ENCODE measurements at regions not wholly inside any gene's neighbourhood (a gene's known extent, or its start where the extent isn't known, plus 50 kb on each side); places are given as distances from the start of the nearest gene placed in this dataset.

GRCh38 chr4:154961263-154961662, 180.2 kb downstream of the RBM46 start:
- H3K9me3 ChIP-seq (ENCODE audit: low read depth, low read length), result no peaks in the 10 kb centered on the region
- H3K36me3 ChIP-seq (ENCODE audit: insufficient read depth, low read length), result no peaks in the 10 kb centered on the region
- no peak overlapping the region for H3K27ac ChIP-seq
- H3K9ac ChIP-seq (ENCODE audit: insufficient read length), result no peak overlapping the region
- TF ChIP-seq FOXP2 (optimal IDR thresholded peaks at IDR 0.05; ENCODE audit: control extremely low read depth, extremely low read length, insufficient read depth) (no peak), EZH2 (IDR thresholded peaks at IDR 0.05) (no peak), POLR2AphosphoS5 (IDR thresholded peaks at IDR 0.05; ENCODE audit: borderline replicate concordance, low read depth, low read length) (no peak)
- DNase-seq (ENCODE audit: low read depth, low spot score), result no peak
- H3K4me3 ChIP-seq, result no peak overlapping the region

GRCh38 chr4:154973244-154974035, 192.4 kb downstream of the RBM46 start:
- Histone ChIP-seq H3K9me3 (ENCODE audit: low read depth, low read length) (no peaks in the 10 kb centered on the region), H3K27ac (no peak overlapping the region), H3K36me3 (ENCODE audit: insufficient read depth, low read length) (no peaks in the 10 kb centered on the region), H3K9ac (ENCODE audit: insufficient read length) (no peak overlapping the region), H3K4me3 (no peak overlapping the region)
- TF ChIP-seq POLR2AphosphoS5 (IDR thresholded peaks at IDR 0.05; ENCODE audit: borderline replicate concordance, low read depth, low read length) (no peak), FOXP2 (optimal IDR thresholded peaks at IDR 0.05; ENCODE audit: control extremely low read depth, extremely low read length, insufficient read depth) (no peak), EZH2 (IDR thresholded peaks at IDR 0.05) (no peak)
- no peak for DNase-seq (ENCODE audit: low read depth, low spot score)

- TF ChIP-seq EZH2 (IDR thresholded peaks at IDR 0.05), result no peak
- no peak for TF ChIP-seq FOXP2 (optimal IDR thresholded peaks at IDR 0.05; ENCODE audit: control extremely low read depth, extremely low read length, insufficient read depth)
- no peak for TF ChIP-seq POLR2AphosphoS5 (IDR thresholded peaks at IDR 0.05; ENCODE audit: borderline replicate concordance, low read depth, low read length)
- Histone ChIP-seq H3K9ac (ENCODE audit: insufficient read length) (no peak overlapping the region), H3K27ac (no peak overlapping the region), H3K9me3 (ENCODE audit: low read depth, low read length) (no peaks in the 10 kb centered on the region), H3K36me3 (ENCODE audit: insufficient read depth, low read length) (no peaks in the 10 kb centered on the region), H3K4me3 (no peak overlapping the region)
- no peak for DNase-seq (ENCODE audit: low read depth, low spot score)
Measured at GRCh38 chr4:154977228-154977627, 196.2 kb downstream of the RBM46 start.

- no peak overlapping the region for H3K9ac ChIP-seq (ENCODE audit: insufficient read length)
- no peak overlapping the region for H3K27ac ChIP-seq
- H3K4me3 ChIP-seq, result no peak overlapping the region
- no peaks in the 10 kb centered on the region for H3K9me3 ChIP-seq (ENCODE audit: low read depth, low read length)
- DNase-seq (ENCODE audit: low read depth, low spot score), result peak; percentile 14
- no peaks in the 10 kb centered on the region for H3K36me3 ChIP-seq (ENCODE audit: insufficient read depth, low read length)
- TF ChIP-seq POLR2AphosphoS5 (IDR thresholded peaks at IDR 0.05; ENCODE audit: borderline replicate concordance, low read depth, low read length) (no peak), FOXP2 (optimal IDR thresholded peaks at IDR 0.05; ENCODE audit: control extremely low read depth, extremely low read length, insufficient read depth) (peak; percentile 20), EZH2 (IDR thresholded peaks at IDR 0.05) (no peak)
Measured at GRCh38 chr4:154982187-154983047, 201.3 kb downstream of the RBM46 start.

- Histone ChIP-seq H3K36me3 (ENCODE audit: insufficient read depth, low read length) (no peaks in the 10 kb centered on the region), H3K9me3 (ENCODE audit: low read depth, low read length) (no peaks in the 10 kb centered on the region), H3K9ac (ENCODE audit: insufficient read length) (no peak overlapping the region), H3K4me3 (no peak overlapping the region), H3K27ac (no peak overlapping the region)
- no peak for DNase-seq (ENCODE audit: low read depth, low spot score)
- TF ChIP-seq FOXP2 (optimal IDR thresholded peaks at IDR 0.05; ENCODE audit: control extremely low read depth, extremely low read length, insufficient read depth) (no peak), EZH2 (IDR thresholded peaks at IDR 0.05) (no peak), POLR2AphosphoS5 (IDR thresholded peaks at IDR 0.05; ENCODE audit: borderline replicate concordance, low read depth, low read length) (no peak)
Measured at GRCh38 chr4:154983714-154984113, 202.6 kb downstream of the RBM46 start.

GRCh38 chr4:154984148-154984547, 203.1 kb downstream of the RBM46 start:
- TF ChIP-seq POLR2AphosphoS5 (IDR thresholded peaks at IDR 0.05; ENCODE audit: borderline replicate concordance, low read depth, low read length), result no peak
- TF ChIP-seq EZH2 (IDR thresholded peaks at IDR 0.05), result no peak
- TF ChIP-seq FOXP2 (optimal IDR thresholded peaks at IDR 0.05; ENCODE audit: control extremely low read depth, extremely low read length, insufficient read depth), result no peak
- Histone ChIP-seq H3K4me3 (no peak overlapping the region), H3K9ac (ENCODE audit: insufficient read length) (no peak overlapping the region), H3K36me3 (ENCODE audit: insufficient read depth, low read length) (no peaks in the 10 kb centered on the region), H3K27ac (no peak overlapping the region), H3K9me3 (ENCODE audit: low read depth, low read length) (no peaks in the 10 kb centered on the region)
- DNase-seq (ENCODE audit: low read depth, low spot score), result no peak

GRCh38 chr4:154984616-154985015, 203.5 kb downstream of the RBM46 start:
- Histone ChIP-seq H3K27ac (no peak overlapping the region), H3K9me3 (ENCODE audit: low read depth, low read length) (no peaks in the 10 kb centered on the region), H3K9ac (ENCODE audit: insufficient read length) (no peak overlapping the region), H3K36me3 (ENCODE audit: insufficient read depth, low read length) (no peaks in the 10 kb centered on the region), H3K4me3 (no peak overlapping the region)
- DNase-seq (ENCODE audit: low read depth, low spot score), result no peak
- no peak for TF ChIP-seq POLR2AphosphoS5 (IDR thresholded peaks at IDR 0.05; ENCODE audit: borderline replicate concordance, low read depth, low read length)
- no peak for TF ChIP-seq FOXP2 (optimal IDR thresholded peaks at IDR 0.05; ENCODE audit: control extremely low read depth, extremely low read length, insufficient read depth)
- no peak for TF ChIP-seq EZH2 (IDR thresholded peaks at IDR 0.05)

GRCh38 chr4:154985673-154986072, 204.6 kb downstream of the RBM46 start:
- no peak overlapping the region for H3K9ac ChIP-seq (ENCODE audit: insufficient read length)
- H3K4me3 ChIP-seq, result no peak overlapping the region
- H3K36me3 ChIP-seq (ENCODE audit: insufficient read depth, low read length), result no peaks in the 10 kb centered on the region
- no peak for DNase-seq (ENCODE audit: low read depth, low spot score)
- H3K27ac ChIP-seq, result no peak overlapping the region
- no peaks in the 10 kb centered on the region for H3K9me3 ChIP-seq (ENCODE audit: low read depth, low read length)
- no peak for TF ChIP-seq EZH2 (IDR thresholded peaks at IDR 0.05)
- no peak for TF ChIP-seq POLR2AphosphoS5 (IDR thresholded peaks at IDR 0.05; ENCODE audit: borderline replicate concordance, low read depth, low read length)
- TF ChIP-seq FOXP2 (optimal IDR thresholded peaks at IDR 0.05; ENCODE audit: control extremely low read depth, extremely low read length, insufficient read depth), result no peak
